ENCODE measurements at regions not wholly inside any gene's neighbourhood (a gene's known extent, or its start where the extent isn't known, plus 50 kb on each side); places are given as distances from the start of the nearest gene placed in this dataset.

DNA sequence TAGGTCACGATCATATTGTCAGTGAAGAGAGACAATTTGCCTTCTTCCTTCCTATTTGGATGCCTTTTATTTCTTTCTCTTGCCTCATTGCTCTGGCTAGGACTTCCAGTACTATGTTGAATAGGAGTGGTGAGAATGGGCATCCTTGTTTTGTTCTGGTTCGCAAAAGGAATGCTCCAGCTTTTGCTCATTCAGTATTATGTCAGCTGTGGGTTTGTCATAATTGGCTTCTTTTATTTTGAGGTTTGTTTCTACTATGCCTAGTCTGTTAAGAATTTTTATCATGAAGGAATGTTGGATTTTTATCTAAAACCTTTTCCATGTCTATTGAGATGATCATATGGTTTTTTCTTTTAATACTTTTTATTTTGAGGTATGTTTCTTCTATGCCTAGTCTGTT is 152.3 kb upstream of the MAD2L1 start:
- TF ChIP-seq, protein P1, sequence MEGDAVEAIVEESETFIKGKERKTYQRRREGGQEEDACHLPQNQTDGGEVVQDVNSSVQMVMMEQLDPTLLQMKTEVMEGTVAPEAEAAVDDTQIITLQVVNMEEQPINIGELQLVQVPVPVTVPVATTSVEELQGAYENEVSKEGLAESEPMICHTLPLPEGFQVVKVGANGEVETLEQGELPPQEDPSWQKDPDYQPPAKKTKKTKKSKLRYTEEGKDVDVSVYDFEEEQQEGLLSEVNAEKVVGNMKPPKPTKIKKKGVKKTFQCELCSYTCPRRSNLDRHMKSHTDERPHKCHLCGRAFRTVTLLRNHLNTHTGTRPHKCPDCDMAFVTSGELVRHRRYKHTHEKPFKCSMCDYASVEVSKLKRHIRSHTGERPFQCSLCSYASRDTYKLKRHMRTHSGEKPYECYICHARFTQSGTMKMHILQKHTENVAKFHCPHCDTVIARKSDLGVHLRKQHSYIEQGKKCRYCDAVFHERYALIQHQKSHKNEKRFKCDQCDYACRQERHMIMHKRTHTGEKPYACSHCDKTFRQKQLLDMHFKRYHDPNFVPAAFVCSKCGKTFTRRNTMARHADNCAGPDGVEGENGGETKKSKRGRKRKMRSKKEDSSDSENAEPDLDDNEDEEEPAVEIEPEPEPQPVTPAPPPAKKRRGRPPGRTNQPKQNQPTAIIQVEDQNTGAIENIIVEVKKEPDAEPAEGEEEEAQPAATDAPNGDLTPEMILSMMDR (IDR thresholded peaks at IDR 0.05), result no peak
- TF ChIP-seq, protein P2, sequence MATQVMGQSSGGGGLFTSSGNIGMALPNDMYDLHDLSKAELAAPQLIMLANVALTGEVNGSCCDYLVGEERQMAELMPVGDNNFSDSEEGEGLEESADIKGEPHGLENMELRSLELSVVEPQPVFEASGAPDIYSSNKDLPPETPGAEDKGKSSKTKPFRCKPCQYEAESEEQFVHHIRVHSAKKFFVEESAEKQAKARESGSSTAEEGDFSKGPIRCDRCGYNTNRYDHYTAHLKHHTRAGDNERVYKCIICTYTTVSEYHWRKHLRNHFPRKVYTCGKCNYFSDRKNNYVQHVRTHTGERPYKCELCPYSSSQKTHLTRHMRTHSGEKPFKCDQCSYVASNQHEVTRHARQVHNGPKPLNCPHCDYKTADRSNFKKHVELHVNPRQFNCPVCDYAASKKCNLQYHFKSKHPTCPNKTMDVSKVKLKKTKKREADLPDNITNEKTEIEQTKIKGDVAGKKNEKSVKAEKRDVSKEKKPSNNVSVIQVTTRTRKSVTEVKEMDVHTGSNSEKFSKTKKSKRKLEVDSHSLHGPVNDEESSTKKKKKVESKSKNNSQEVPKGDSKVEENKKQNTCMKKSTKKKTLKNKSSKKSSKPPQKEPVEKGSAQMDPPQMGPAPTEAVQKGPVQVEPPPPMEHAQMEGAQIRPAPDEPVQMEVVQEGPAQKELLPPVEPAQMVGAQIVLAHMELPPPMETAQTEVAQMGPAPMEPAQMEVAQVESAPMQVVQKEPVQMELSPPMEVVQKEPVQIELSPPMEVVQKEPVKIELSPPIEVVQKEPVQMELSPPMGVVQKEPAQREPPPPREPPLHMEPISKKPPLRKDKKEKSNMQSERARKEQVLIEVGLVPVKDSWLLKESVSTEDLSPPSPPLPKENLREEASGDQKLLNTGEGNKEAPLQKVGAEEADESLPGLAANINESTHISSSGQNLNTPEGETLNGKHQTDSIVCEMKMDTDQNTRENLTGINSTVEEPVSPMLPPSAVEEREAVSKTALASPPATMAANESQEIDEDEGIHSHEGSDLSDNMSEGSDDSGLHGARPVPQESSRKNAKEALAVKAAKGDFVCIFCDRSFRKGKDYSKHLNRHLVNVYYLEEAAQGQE (IDR thresholded peaks at IDR 0.05; ENCODE audit: insufficient read depth in 1 of 2, low read depth in 2 of 2, low read length in 1 of 2), result no peak
- TF ChIP-seq POLR2AphosphoS5 (IDR thresholded peaks at IDR 0.05; ENCODE audit: low read depth, low read length), result no peak

Measured in Panc1 (cell line).